ENCODE measurements at regions not wholly inside any gene's neighbourhood (a gene's known extent, or its start where the extent isn't known, plus 50 kb on each side); places are given as distances from the start of the nearest gene placed in this dataset.

GRCh38 chr2:66070721-66071602, 364.0 kb upstream of the MEIS1 start:
- no peak for TF ChIP-seq POLR2AphosphoS5 (IDR thresholded peaks at IDR 0.05; ENCODE audit: low read depth, low read length)
- TF ChIP-seq SIN3A (IDR thresholded peaks at IDR 0.05; ENCODE audit: borderline replicate concordance, insufficient read depth, low read depth, low read length), result no peak
- no peak for TF ChIP-seq REST (IDR thresholded peaks at IDR 0.05; ENCODE audit: insufficient read depth in 1 of 2, low read depth in 2 of 2, low read length in 1 of 2)
- TF ChIP-seq CTCF (IDR thresholded peaks at IDR 0.05), result no peak
- TF ChIP-seq TCF7L2 (IDR thresholded peaks at IDR 0.05; ENCODE audit: low read depth, low read length), result no peak
- H3K9me3 ChIP-seq (ENCODE audit: control insufficient read depth, insufficient read depth, low read depth, low read length), result no peaks in the 10 kb centered on the region
- CTCF ChIA-PET, result no interaction called here
- intact Hi-C loops (cut with micrococcal nuclease; ENCODE audit: unreplicated experiment) (no loop called here), in situ Hi-C loops (cut with HindIII; ENCODE audit: low pct_unique_long_range_greater_than_20kb, low sequenced_read_pairs) (no loop called here)
- no peaks in the 10 kb centered on the region for H3K36me3 ChIP-seq (ENCODE audit: control insufficient read depth, insufficient read depth, low read length)
- no peak overlapping the region for H3K27ac ChIP-seq (ENCODE audit: low read length)
- no peak overlapping the region for H3K4me3 ChIP-seq (ENCODE audit: low read depth in 2 of 2, low read length in 2 of 2)
- H3K4me1 ChIP-seq (ENCODE audit: control insufficient read depth, insufficient read depth, low read length), result no peaks in the 10 kb centered on the region
- BruUV-seq (replicated peaks), result no TSS peak
- POLR2A ChIA-PET, result no interaction called here
- no peak for DNase-seq (ENCODE audit: low read depth, low spot score)
- H3K27me3 ChIP-seq (ENCODE audit: control insufficient read depth, insufficient read depth, low read length), result no peaks in the 10 kb centered on the region; the same call in none of the 2 replicates
- ATAC-seq, result no peak

GRCh38 chr2:66069937-66070720, 364.8 kb upstream of the MEIS1 start:
- Histone ChIP-seq H3K9me3 (ENCODE audit: control insufficient read depth, insufficient read depth, low read depth, low read length) (no peaks in the 10 kb centered on the region), H3K4me1 (ENCODE audit: control insufficient read depth, insufficient read depth, low read length) (no peaks in the 10 kb centered on the region), H3K4me3 (ENCODE audit: low read depth in 2 of 2, low read length in 2 of 2) (no peak overlapping the region), H3K36me3 (ENCODE audit: control insufficient read depth, insufficient read depth, low read length) (no peaks in the 10 kb centered on the region), H3K27ac (ENCODE audit: low read length) (no peak overlapping the region), H3K27me3 (ENCODE audit: control insufficient read depth, insufficient read depth, low read length) (no peaks in the 10 kb centered on the region; the same call in none of the 2 replicates)
- CTCF ChIA-PET, result no interaction called here
- TF ChIP-seq CTCF (IDR thresholded peaks at IDR 0.05) (no peak), REST (IDR thresholded peaks at IDR 0.05; ENCODE audit: insufficient read depth in 1 of 2, low read depth in 2 of 2, low read length in 1 of 2) (no peak), POLR2AphosphoS5 (IDR thresholded peaks at IDR 0.05; ENCODE audit: low read depth, low read length) (no peak), SIN3A (IDR thresholded peaks at IDR 0.05; ENCODE audit: borderline replicate concordance, insufficient read depth, low read depth, low read length) (no peak), TCF7L2 (IDR thresholded peaks at IDR 0.05; ENCODE audit: low read depth, low read length) (no peak)
- POLR2A ChIA-PET, result no interaction called here
- intact Hi-C loops (cut with micrococcal nuclease; ENCODE audit: unreplicated experiment) (no loop called here), in situ Hi-C loops (cut with HindIII; ENCODE audit: low pct_unique_long_range_greater_than_20kb, low sequenced_read_pairs) (no loop called here)
- no TSS peak for BruUV-seq (replicated peaks)
- no peak for ATAC-seq
- no peak for DNase-seq (ENCODE audit: low read depth, low spot score)

All from Panc1 (cell line).